Panc1 (cell line): ENCODE measurements at regions not wholly inside any gene's neighbourhood (a gene's known extent, or its start where the extent isn't known, plus 50 kb on each side); places are given as distances from the start of the nearest gene placed in this dataset.

Experiments used
- ATAC-seq: fragments of 200-7000 bp; cut with Tn5 transposase; 2 replicates; pipeline ENCODE4 v1.9.1; 2020; ENCODE audit warnings: mild to moderate bottlenecking, moderate library complexity
- BruUV-seq: library from RNA; stranded (reverse); fragments of 400-500 nt; replicated peaks from 2 replicates; lab custom pipeline; 2021; lab: Mats Ljungman, UMichigan
- CTCF ChIA-PET: fragments of 300-600 bp; sonication (Branson Sonifier 250); formaldehyde crosslinking; loops from one replicate; lab custom pipeline; 2022; ENCODE audit warnings: antibody characterized with exemption; lab: Charles Lee
- POLR2A ChIA-PET: fragments of 300-600 bp; sonication (Branson Sonifier 250); formaldehyde crosslinking; loops from one replicate; lab custom pipeline; 2022; ENCODE audit warnings: antibody characterized with exemption; lab: Charles Lee
- DNase-seq: peaks from one replicate; pipeline ENCODE4 v3.0.0-alpha.2; 2010; ENCODE audit warnings: low read depth, low spot score
- H3K27ac ChIP-seq: 2 replicates; pipeline ENCODE4 v1.5.1; 2011; ENCODE audit warnings: mild to moderate bottlenecking, low read length, inconsistent platforms
- H3K27me3 ChIP-seq: fragments of 200-500 bp; sonication (Bioruptor generic); 2 replicates; pipeline ENCODE4 v1.6.0; 2014; ENCODE audit warnings: low read length, inconsistent platforms; ENCODE audit not compliant: control insufficient read depth, insufficient read depth
- H3K36me3 ChIP-seq: fragments of 200-500 bp; sonication (Bioruptor generic); 2 replicates; pipeline ENCODE4 v1.5.1; 2014; ENCODE audit warnings: inconsistent platforms, mild to moderate bottlenecking, low read length, moderate library complexity; ENCODE audit not compliant: control insufficient read depth, insufficient read depth
- H3K4me1 ChIP-seq: 2 replicates; pipeline ENCODE4 v1.5.1; 2011; ENCODE audit warnings: inconsistent platforms, mild to moderate bottlenecking, low read length, moderate library complexity; ENCODE audit not compliant: control insufficient read depth, insufficient read depth
- H3K4me3 ChIP-seq, 2 experiments: 2 replicates each; pipeline ENCODE4 v1.5.1; 2011 to 2012; ENCODE audit warnings: low read depth in 2 of 2, low read length in 2 of 2, mild to moderate bottlenecking in 2 of 2, inconsistent platforms in 1 of 2, moderate library complexity in 1 of 2
- H3K9me3 ChIP-seq: fragments of 200-500 bp; sonication (Bioruptor generic); 2 replicates; pipeline ENCODE4 v1.5.1; 2014; ENCODE audit warnings: low read depth, mild to moderate bottlenecking, inconsistent platforms, low read length, moderate library complexity; ENCODE audit not compliant: control insufficient read depth, insufficient read depth
- CTCF ChIP-seq: fragments of 450-650 bp; IDR thresholded peaks from 2 replicates; pipeline ENCODE4 v1.5.1; 2017; ENCODE audit warnings: mild to moderate bottlenecking
- POLR2AphosphoS5 ChIP-seq: IDR thresholded peaks from 2 replicates; pipeline ENCODE4 v1.6.1; 2012; ENCODE audit warnings: mild to moderate bottlenecking, low read depth, low read length, moderate library complexity
- REST ChIP-seq, 2 experiments: IDR thresholded peaks; 2 replicates each; pipeline ENCODE4 v1.6.1; 2011 to 2012; ENCODE audit warnings: low read depth in 2 of 2, control low read depth in 1 of 2, low read length in 1 of 2, mild to moderate bottlenecking in 1 of 2, moderate library complexity in 1 of 2; ENCODE audit not compliant: insufficient read depth in 1 of 2
- SIN3A ChIP-seq: IDR thresholded peaks from 2 replicates; pipeline ENCODE4 v1.6.1; 2012; ENCODE audit warnings: low read depth, mild to moderate bottlenecking, low read length, moderate library complexity, borderline replicate concordance; ENCODE audit not compliant: insufficient read depth
- TCF7L2 ChIP-seq: IDR thresholded peaks from 2 replicates; pipeline ENCODE4 v1.6.1; 2011; ENCODE audit warnings: mild to moderate bottlenecking, low read depth, low read length, inconsistent platforms
- in situ Hi-C: cut with HindIII; loops from 2 replicates; pipeline ENCODE4 v1.10.0; 2016; ENCODE audit warnings: low sequenced_read_pairs, low pct_unique_long_range_greater_than_20kb
- intact Hi-C: fragments of 100-400 bp; cut with micrococcal nuclease; formaldehyde crosslinking; loops from one replicate; pipeline ENCODE4 v1.10.0; 2022; ENCODE audit not compliant: unreplicated experiment

GRCh38 chr2:74051504-74051903, 66.8 kb downstream of the TET3 start:
- no peaks in the 10 kb centered on the region for H3K9me3 ChIP-seq
- ATAC-seq (no peak), DNase-seq (no peak)
- no peaks in the 10 kb centered on the region for H3K27me3 ChIP-seq
- ChIA-PET CTCF (no interaction called here), POLR2A (no interaction called here)
- in situ Hi-C loops, result no loop called here
- no peak for TF ChIP-seq REST (IDR thresholded peaks at IDR 0.05; ENCODE audit: insufficient read depth in 1 of 2, low read depth in 2 of 2, low read length in 1 of 2)
- TF ChIP-seq TCF7L2, result no peak
- no peak for TF ChIP-seq SIN3A
- TF ChIP-seq CTCF, result no peak
- TF ChIP-seq POLR2AphosphoS5, result no peak
- H3K4me3 ChIP-seq, result no peak overlapping the region
- intact Hi-C loops, result no loop called here
- no peaks in the 10 kb centered on the region for H3K4me1 ChIP-seq
- no peaks in the 10 kb centered on the region for H3K36me3 ChIP-seq
- no peak overlapping the region for H3K27ac ChIP-seq
- BruUV-seq, result no TSS peak

- CTCF ChIA-PET, result no interaction called here
- Histone ChIP-seq H3K27me3 (no peaks in the 10 kb centered on the region), H3K4me3 (no peak overlapping the region), H3K36me3 (no peaks in the 10 kb centered on the region), H3K4me1 (no peaks in the 10 kb centered on the region), H3K9me3 (no peaks in the 10 kb centered on the region), H3K27ac (no peak overlapping the region)
- in situ Hi-C loops (no loop called here), intact Hi-C loops (no loop called here)
- no peak for DNase-seq
- no peak for TF ChIP-seq POLR2AphosphoS5
- TF ChIP-seq TCF7L2, result no peak
- TF ChIP-seq REST (IDR thresholded peaks at IDR 0.05; ENCODE audit: insufficient read depth in 1 of 2, low read depth in 2 of 2, low read length in 1 of 2), result no peak
- no peak for TF ChIP-seq SIN3A
- TF ChIP-seq CTCF, result no peak
- no TSS peak for BruUV-seq
- no peak for ATAC-seq
- POLR2A ChIA-PET, result no interaction called here
Observed at GRCh38 chr2:74052732-74053710, 68.3 kb downstream of the TET3 start.
